Right lobe of liver (tissue), 4 donors: ENCODE measurements at regions not wholly inside any gene's neighbourhood (a gene's known extent, or its start where the extent isn't known, plus 50 kb on each side); places are given as distances from the start of the nearest gene placed in this dataset.

Experiments
- CTCF ChIP-seq, 4 donors: fragments of 200-600 bp in 3 of 4; fragments of 450-650 bp in 1 of 4; IDR thresholded peaks; one replicate each; pipeline versions ENCODE4 v1.5.1 to v1.8.0; 2016 to 2022; ENCODE audit warnings: antibody characterized with exemption in 4 of 4, mild to moderate bottlenecking in 2 of 4
- POLR2A ChIP-seq: fragments of 450-650 bp; IDR thresholded peaks from one replicate; pipeline ENCODE4 v1.6.1; 2017; ENCODE audit warnings: antibody characterized with exemption, mild to moderate bottlenecking
- donor health status: DM: no; HTN: no; CAD: no.
- donor health status: DM: no; HTN: no; CAD: no.
- donor health status: DM: no; HTN: yes; CAD: no.

- TF ChIP-seq CTCF (IDR thresholded peaks at IDR 0.05): no peak
- no peak for TF ChIP-seq POLR2A
These were observed 155.0 kb downstream of the CDH26 start for GRCh38 chr20:60113024-60113724.
